Left ventricle myocardium superior (tissue), 1 donor: ENCODE measurements at regions not wholly inside any gene's neighbourhood (a gene's known extent, or its start where the extent isn't known, plus 50 kb on each side); places are given as distances from the start of the nearest gene placed in this dataset.
"Not testable (repeated sequence)": the region's sequence is repeated elsewhere in the genome, so short reads cannot be mapped to it uniquely, and the experiment has no call there.

ENCODE experiments used
- ATAC-seq: fragments of 200-7000 bp; cut with Tn5 transposase; one replicate; pipeline ENCODE4 v1.9.1; 2020; ENCODE audit warnings: mild to moderate bottlenecking, moderate library complexity
- DNase-seq: peaks from one replicate; pipeline ENCODE4 v3.0.0-alpha.2; 2020
- intact Hi-C: fragments of 100-400 bp; cut with micrococcal nuclease; formaldehyde crosslinking; loops from one replicate; pipeline ENCODE4 v1.11.0; 2022
- donor health status: DM: no; HTN: yes; CAD: no; lungs with severe emphysema.

GRCh38 chr11:33448461-33449130 is 191.4 kb downstream of the HIPK3 start:
- intact Hi-C loops = no loop called here
- no peak for ATAC-seq
- no peak for DNase-seq

GRCh38 chr11:33445761-33446161 is 188.6 kb downstream of the HIPK3 start:
- intact Hi-C loops = no loop called here
- no peak for ATAC-seq
- no peak for DNase-seq

- ATAC-seq = no peak
- intact Hi-C loops = no loop called here
Measured at GRCh38 chr11:33444835-33445594, 187.8 kb downstream of the HIPK3 start.

GRCh38 chr11:33443684-33444083 is 186.5 kb downstream of the HIPK3 start:
- ATAC-seq = no peak

More at GRCh38 chr11:33444835-33445594, 187.8 kb downstream of the HIPK3 start:
- no peak for DNase-seq

GRCh38 chr11:33438301-33438700 is 181.1 kb downstream of the HIPK3 start:
- no peak for ATAC-seq
- no peak for DNase-seq
- intact Hi-C loops = no loop called here

More at GRCh38 chr11:33443684-33444083, 186.5 kb downstream of the HIPK3 start:
- intact Hi-C loops = no loop called here
- no peak for DNase-seq

- ATAC-seq (no peak), DNase-seq (no peak)
- intact Hi-C loops = no loop called here
Measured at GRCh38 chr11:33437529-33437928, 180.3 kb downstream of the HIPK3 start.

GRCh38 chr11:33435216-33435615 is 178.0 kb downstream of the HIPK3 start:
- intact Hi-C loops = no loop called here
- DNase-seq (no peak), ATAC-seq (no peak)

- DNase-seq (no peak), ATAC-seq (no peak)
- intact Hi-C loops = no loop called here
Measured at GRCh38 chr11:33434294-33434693, 177.1 kb downstream of the HIPK3 start.

GRCh38 chr11:33428435-33428834 is 171.3 kb downstream of the HIPK3 start:
- DNase-seq, intact Hi-C loops, ATAC-seq: not testable (repeated sequence)

- ATAC-seq = no peak
- no peak for DNase-seq
- intact Hi-C loops = no loop called here
Measured at GRCh38 chr11:33420959-33421566, 163.9 kb downstream of the HIPK3 start.

- DNase-seq (no peak), ATAC-seq (no peak)
- intact Hi-C loops = no loop called here
Measured at GRCh38 chr11:33419924-33420323, 162.7 kb downstream of the HIPK3 start.

GRCh38 chr11:33417121-33417520 is 159.9 kb downstream of the HIPK3 start:
- no peak for ATAC-seq
- intact Hi-C loops = no loop called here
- no peak for DNase-seq

GRCh38 chr11:33413301-33413700 is 156.1 kb downstream of the HIPK3 start:
- DNase-seq (no peak), ATAC-seq (no peak)
- intact Hi-C loops = no loop called here

- ATAC-seq (no peak), DNase-seq (no peak)
- intact Hi-C loops = no loop called here
Measured at GRCh38 chr11:33412241-33412640, 155.1 kb downstream of the HIPK3 start.

GRCh38 chr11:33411751-33412150 is 154.6 kb downstream of the HIPK3 start:
- intact Hi-C loops = no loop called here
- DNase-seq (no peak), ATAC-seq (no peak)

GRCh38 chr11:33410086-33410765 is 153.0 kb downstream of the HIPK3 start:
- intact Hi-C loops = no loop called here
- no peak for DNase-seq
- ATAC-seq = no peak
